MM.1S (cell line): ENCODE measurements at regions not wholly inside any gene's neighbourhood (a gene's known extent, or its start where the extent isn't known, plus 50 kb on each side); places are given as distances from the start of the nearest gene placed in this dataset.

Source experiments
- DNase-seq: peaks from one replicate; pipeline ENCODE4 v3.0.0-alpha.2; 2015
- H2AFZ ChIP-seq: fragments of 300-600 bp; sonication (generic); 2 replicates; pipeline ENCODE4 v1.6.0; 2016; ENCODE audit warnings: antibody characterized with exemption, low read length
- H3F3A ChIP-seq: fragments of 300-600 bp; sonication (generic); 2 replicates; pipeline ENCODE4 v1.6.1; 2016; ENCODE audit warnings: mild to moderate bottlenecking, antibody characterized with exemption, low read length, moderate library complexity, mixed read lengths; ENCODE audit not compliant: insufficient read depth
- H3K27ac ChIP-seq: fragments of 300-600 bp; sonication (generic); 2 replicates; pipeline ENCODE4 v1.5.1; 2016; ENCODE audit warnings: mild to moderate bottlenecking, low read length
- H3K27me3 ChIP-seq: fragments of 300-600 bp; sonication (generic); replicated peaks from 2 replicates; pipeline ENCODE4 v1.6.0; 2016; ENCODE audit warnings: low read length; ENCODE audit not compliant: insufficient read depth
- H3K36me3 ChIP-seq: fragments of 300-600 bp; sonication (generic); replicated peaks from 2 replicates; pipeline ENCODE4 v1.6.1; 2016; ENCODE audit warnings: mild to moderate bottlenecking, low read length, mixed read lengths; ENCODE audit not compliant: insufficient read depth
- H3K4me1 ChIP-seq: fragments of 300-600 bp; sonication (generic); 2 replicates; pipeline ENCODE4 v1.6.1; 2016; ENCODE audit warnings: low read length, mixed read lengths
- H3K4me2 ChIP-seq: fragments of 300-600 bp; sonication (generic); 2 replicates; pipeline ENCODE4 v1.6.0; 2016; ENCODE audit warnings: low read depth, low read length
- H3K4me3 ChIP-seq: fragments of 300-600 bp; sonication (generic); 2 replicates; pipeline ENCODE4 v1.5.1; 2016; ENCODE audit warnings: low read length, mixed read lengths
- H3K79me2 ChIP-seq: fragments of 300-600 bp; sonication (generic); 2 replicates; pipeline ENCODE4 v1.6.1; 2016; ENCODE audit warnings: mixed run types, low read length, mixed read lengths
- H3K9ac ChIP-seq: fragments of 300-600 bp; sonication (generic); 2 replicates; pipeline ENCODE4 v1.6.1; 2016; ENCODE audit warnings: low read length, mixed read lengths
- H3K9me2 ChIP-seq: fragments of 300-600 bp; sonication (generic); replicated peaks from 2 replicates; pipeline ENCODE4 v1.6.1; 2016; ENCODE audit warnings: mild to moderate bottlenecking, low read length, mixed read lengths; ENCODE audit not compliant: insufficient read depth
- H3K9me3 ChIP-seq: fragments of 300-600 bp; sonication (generic); replicated peaks from 2 replicates; pipeline ENCODE4 v1.6.1; 2016; ENCODE audit warnings: mild to moderate bottlenecking, low read length, mixed read lengths; ENCODE audit not compliant: insufficient read depth
- H4K20me1 ChIP-seq: fragments of 300-600 bp; sonication (generic); 2 replicates; pipeline ENCODE4 v1.6.1; 2016; ENCODE audit warnings: mild to moderate bottlenecking, low read length, moderate library complexity, mixed read lengths; ENCODE audit not compliant: insufficient read depth
- CTCF ChIP-seq: fragments of 300-600 bp; sonication (generic); IDR thresholded peaks from 2 replicates; pipeline ENCODE4 v1.5.1; 2016; ENCODE audit warnings: antibody characterized with exemption, low read length, mixed read lengths
- EZH2 ChIP-seq: fragments of 300-600 bp; sonication (generic); optimal IDR thresholded peaks from 2 replicates; pipeline ENCODE3; 2017; ENCODE audit warnings: low read depth, mild to moderate bottlenecking, antibody characterized with exemption, low read length, mixed read lengths
- EZH2phosphoT487 ChIP-seq: fragments of 300-600 bp; sonication (generic); IDR thresholded peaks from 2 replicates; pipeline ENCODE4 v1.6.1; 2018; ENCODE audit warnings: antibody characterized with exemption, low read length

DNA sequence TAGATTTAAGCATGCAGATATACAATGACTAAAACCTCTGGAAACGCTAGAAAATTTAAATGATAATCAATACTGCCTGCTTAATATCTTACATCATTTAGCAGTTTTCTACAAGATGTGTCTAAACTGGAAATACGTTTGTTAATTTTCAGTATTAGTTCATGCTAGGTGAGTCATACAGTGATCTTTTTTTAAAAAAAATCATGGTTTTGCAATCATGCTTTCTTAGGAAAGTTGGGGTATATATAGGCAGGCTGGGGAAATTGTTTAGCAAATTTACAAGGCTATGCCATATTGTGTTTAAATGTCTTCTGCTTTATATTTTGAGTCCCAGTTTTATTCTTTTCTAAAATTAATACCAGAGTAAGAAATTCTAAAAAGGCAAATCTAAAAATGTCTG is 245.4 kb upstream of the SPRY2 start:
- Histone ChIP-seq H3K4me2 (no peak overlapping the region), H2AFZ (no peak overlapping the region), H3K9me2 (no peaks in the 10 kb centered on the region), H3K9ac (no peak overlapping the region), H3F3A (no peaks in the 10 kb centered on the region), H3K27me3 (no peaks in the 10 kb centered on the region), H3K36me3 (no peaks in the 10 kb centered on the region), H3K9me3 (no peaks in the 10 kb centered on the region), H3K79me2 (no peaks in the 10 kb centered on the region), H4K20me1 (no peaks in the 10 kb centered on the region), H3K4me3 (no peak overlapping the region), H3K27ac (no peak overlapping the region), H3K4me1 (no peaks in the 10 kb centered on the region)
- DNase-seq, result no peak
- TF ChIP-seq CTCF (no peak), EZH2 (no peak)

DNA sequence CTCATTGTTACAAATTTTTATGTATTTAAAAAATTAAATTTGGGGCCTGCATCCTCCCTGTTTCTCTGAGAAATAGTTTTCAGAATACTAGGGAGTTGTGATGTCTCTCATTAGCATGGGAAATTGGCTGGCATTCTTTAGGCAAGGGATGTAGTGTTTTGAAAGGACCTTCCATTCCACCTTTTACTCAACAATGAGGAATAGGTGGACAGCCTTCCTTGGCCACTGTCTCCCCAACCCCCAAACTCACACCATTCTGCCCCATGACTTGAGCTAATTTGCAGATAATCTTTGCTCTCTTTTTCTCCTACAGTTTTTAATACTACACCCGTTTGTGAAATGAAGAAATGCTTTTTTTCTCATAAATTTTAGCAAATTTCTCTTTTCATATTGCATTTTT is 244.6 kb upstream of the SPRY2 start:
- Histone ChIP-seq H3K9ac (no peak overlapping the region), H3K27ac (no peak overlapping the region), H3K36me3 (no peaks in the 10 kb centered on the region), H3K4me1 (no peaks in the 10 kb centered on the region), H2AFZ (no peak overlapping the region), H3K9me2 (no peaks in the 10 kb centered on the region), H4K20me1 (no peaks in the 10 kb centered on the region), H3K27me3 (no peaks in the 10 kb centered on the region), H3F3A (no peaks in the 10 kb centered on the region), H3K9me3 (no peaks in the 10 kb centered on the region), H3K79me2 (no peaks in the 10 kb centered on the region), H3K4me3 (no peak overlapping the region), H3K4me2 (no peak overlapping the region)
- TF ChIP-seq EZH2 (no peak), EZH2phosphoT487 (no peak), CTCF (no peak)
- no peak for DNase-seq

- Histone ChIP-seq H3K27me3 (no peaks in the 10 kb centered on the region), H3K4me1 (no peaks in the 10 kb centered on the region), H3K4me2 (no peak overlapping the region), H3K27ac (no peak overlapping the region), H2AFZ (no peak overlapping the region), H3K79me2 (no peaks in the 10 kb centered on the region), H3K36me3 (no peaks in the 10 kb centered on the region), H3K9ac (no peak overlapping the region), H3K4me3 (no peak overlapping the region), H3K9me3 (no peaks in the 10 kb centered on the region), H3K9me2 (no peaks in the 10 kb centered on the region), H3F3A (no peaks in the 10 kb centered on the region), H4K20me1 (no peaks in the 10 kb centered on the region)
- TF ChIP-seq EZH2, result no peak
- TF ChIP-seq EZH2phosphoT487, result no peak
- no peak for TF ChIP-seq CTCF
- DNase-seq, result no peak
These were observed 243.9 kb upstream of the SPRY2 start for GRCh38 chr13:80584785-80585184.

GRCh38 chr13:80584306-80584705 is 243.4 kb upstream of the SPRY2 start:
- H3K9me3 ChIP-seq, result no peaks in the 10 kb centered on the region
- H3K4me3 ChIP-seq, result no peak overlapping the region
- no peaks in the 10 kb centered on the region for H3F3A ChIP-seq
- no peaks in the 10 kb centered on the region for H3K9me2 ChIP-seq
- no peak overlapping the region for H2AFZ ChIP-seq
- H3K4me1 ChIP-seq, result no peaks in the 10 kb centered on the region
- DNase-seq, result no peak
- no peaks in the 10 kb centered on the region for H4K20me1 ChIP-seq
- no peaks in the 10 kb centered on the region for H3K79me2 ChIP-seq
- no peak overlapping the region for H3K4me2 ChIP-seq
- no peaks in the 10 kb centered on the region for H3K36me3 ChIP-seq
- no peaks in the 10 kb centered on the region for H3K27me3 ChIP-seq
- no peak for TF ChIP-seq EZH2
- no peak for TF ChIP-seq EZH2phosphoT487
- TF ChIP-seq CTCF, result no peak
- no peak overlapping the region for H3K9ac ChIP-seq
- H3K27ac ChIP-seq, result no peak overlapping the region
